GM12873 (cell line): ENCODE measurements at regions not wholly inside any gene's neighbourhood (a gene's known extent, or its start where the extent isn't known, plus 50 kb on each side); places are given as distances from the start of the nearest gene placed in this dataset.

Source experiments
- TF ChIP-seq, protein P1 (sequence below): IDR thresholded peaks from 2 replicates; pipeline ENCODE4 v1.5.1; 2012; ENCODE audit warnings: low read depth, mild to moderate bottlenecking, moderate library complexity, low read length, control low read depth; ENCODE audit not compliant: insufficient read depth; ENCODE audit errors: missing control alignments

DNA sequence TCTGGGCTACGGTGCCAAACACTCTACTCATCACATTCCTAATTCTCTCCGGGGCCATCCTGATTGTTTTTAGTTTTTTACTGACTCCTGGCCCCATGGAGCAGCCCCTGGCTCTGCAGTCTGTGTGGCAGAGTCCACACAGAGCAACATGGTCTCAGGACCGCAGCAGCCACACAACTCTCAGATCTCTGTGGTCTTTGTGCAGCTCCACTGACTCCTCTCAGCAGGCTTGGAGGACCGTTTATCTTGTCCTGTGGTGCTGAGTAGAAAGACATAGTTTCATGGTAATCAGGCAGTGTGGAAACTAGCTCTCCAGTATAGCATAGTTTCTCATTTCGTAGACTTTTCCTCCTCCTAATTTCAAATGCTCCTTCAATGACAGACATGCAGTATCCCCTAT lies 168.4 kb downstream of the EDN1 start:
- TF ChIP-seq, protein P1, sequence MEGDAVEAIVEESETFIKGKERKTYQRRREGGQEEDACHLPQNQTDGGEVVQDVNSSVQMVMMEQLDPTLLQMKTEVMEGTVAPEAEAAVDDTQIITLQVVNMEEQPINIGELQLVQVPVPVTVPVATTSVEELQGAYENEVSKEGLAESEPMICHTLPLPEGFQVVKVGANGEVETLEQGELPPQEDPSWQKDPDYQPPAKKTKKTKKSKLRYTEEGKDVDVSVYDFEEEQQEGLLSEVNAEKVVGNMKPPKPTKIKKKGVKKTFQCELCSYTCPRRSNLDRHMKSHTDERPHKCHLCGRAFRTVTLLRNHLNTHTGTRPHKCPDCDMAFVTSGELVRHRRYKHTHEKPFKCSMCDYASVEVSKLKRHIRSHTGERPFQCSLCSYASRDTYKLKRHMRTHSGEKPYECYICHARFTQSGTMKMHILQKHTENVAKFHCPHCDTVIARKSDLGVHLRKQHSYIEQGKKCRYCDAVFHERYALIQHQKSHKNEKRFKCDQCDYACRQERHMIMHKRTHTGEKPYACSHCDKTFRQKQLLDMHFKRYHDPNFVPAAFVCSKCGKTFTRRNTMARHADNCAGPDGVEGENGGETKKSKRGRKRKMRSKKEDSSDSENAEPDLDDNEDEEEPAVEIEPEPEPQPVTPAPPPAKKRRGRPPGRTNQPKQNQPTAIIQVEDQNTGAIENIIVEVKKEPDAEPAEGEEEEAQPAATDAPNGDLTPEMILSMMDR: no peak

DNA sequence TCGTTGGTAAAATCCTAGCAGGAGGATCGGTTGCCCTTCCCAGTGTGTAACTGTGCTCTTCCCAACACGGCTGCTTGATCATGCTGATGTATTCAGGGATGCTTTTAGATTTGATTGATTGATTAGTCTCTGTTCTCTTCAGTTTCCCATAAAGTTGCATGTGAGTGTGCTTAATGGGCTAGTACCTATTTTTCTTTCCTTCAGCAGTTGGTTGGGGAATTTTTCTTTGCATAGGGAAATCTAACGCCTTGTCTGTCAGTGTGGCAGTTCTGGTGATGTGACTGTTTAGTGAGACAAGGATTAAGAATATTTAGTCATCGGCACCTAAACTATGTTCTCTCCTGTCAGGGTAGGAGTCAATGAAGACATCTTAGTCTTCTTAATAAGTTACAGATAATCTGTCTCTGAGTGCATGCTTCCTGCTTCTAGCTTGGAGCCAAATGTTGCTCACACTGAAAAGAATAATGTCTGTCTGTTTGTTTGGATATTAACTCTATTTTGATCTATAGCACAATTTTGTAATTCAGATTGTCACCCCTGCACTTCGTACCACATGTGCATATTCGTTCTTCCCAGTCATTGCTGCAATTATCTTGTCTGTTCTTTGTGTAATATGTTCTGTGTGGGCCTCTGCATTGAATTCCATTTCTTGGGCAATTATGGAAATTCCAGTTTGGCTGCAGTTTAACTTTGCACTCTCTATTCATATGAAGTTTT lies 169.9 kb downstream of the EDN1 start:
- TF ChIP-seq, protein P1: no peak

DNA sequence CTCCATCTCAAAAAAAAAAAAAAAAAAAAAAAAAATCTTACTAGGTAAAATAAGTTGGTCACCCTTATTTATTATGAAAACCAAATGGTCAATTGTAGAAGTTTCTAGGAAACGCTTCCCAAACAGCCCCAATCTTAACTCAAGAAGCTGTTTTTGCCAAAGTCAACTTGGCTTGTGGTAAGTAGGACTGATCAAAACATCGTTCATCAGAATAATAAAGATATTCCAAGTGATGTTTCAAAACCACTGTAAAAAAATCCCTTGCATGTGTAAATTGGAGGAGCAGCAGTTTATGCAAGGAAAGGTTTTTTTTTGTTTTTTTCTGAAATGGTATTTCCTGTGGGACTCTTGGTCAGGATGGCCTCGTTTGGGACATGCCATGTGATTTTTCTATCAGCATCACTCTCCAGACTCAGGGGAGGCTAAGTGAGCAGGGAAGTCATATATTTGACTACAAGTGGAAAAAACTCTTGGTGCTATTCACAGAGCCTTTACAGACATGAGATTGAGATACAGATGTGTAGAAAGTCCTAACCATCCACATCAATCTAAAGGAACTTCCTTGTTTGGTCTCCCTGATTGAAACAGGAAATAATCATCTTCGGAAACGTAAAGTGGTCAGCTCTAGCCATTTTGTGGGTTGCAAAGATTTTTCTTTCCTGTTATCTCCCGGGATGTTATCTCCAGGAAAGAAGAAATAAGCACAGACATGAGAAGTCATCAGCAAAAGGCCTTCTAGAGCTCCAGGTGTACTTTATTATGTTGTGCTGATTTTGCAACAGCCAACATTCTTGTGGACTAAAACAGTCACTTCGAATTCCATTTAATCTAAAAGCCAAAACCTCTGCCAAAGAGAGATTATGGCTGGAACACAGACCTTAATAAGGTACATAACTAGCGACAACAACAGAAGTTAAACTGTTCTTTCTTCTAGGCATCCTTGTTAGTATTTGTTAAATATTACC lies 177.8 kb downstream of the EDN1 start:
- TF ChIP-seq, protein P1: no peak

DNA sequence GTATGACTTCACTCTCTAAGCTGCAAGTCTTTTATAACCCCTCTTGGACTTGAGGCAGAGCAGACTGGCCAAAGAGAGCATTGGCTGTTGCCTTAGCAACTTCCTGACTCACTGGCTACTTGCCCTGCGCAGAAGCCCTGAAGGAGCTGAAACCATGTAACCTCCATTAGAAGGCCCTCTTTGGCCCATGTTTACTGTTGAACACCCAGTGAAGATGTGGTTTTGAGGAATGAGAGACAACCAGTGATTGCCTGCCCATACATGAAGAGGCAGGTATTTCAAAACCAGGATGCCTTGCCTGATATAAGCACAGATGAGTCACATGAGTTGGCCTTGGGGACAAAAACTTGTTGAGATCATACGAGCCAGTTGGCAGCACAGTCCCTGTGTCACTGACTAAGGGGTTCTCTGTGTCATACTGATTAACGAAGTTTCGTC lies 182.5 kb downstream of the EDN1 start:
- TF ChIP-seq, protein P1: no peak

DNA sequence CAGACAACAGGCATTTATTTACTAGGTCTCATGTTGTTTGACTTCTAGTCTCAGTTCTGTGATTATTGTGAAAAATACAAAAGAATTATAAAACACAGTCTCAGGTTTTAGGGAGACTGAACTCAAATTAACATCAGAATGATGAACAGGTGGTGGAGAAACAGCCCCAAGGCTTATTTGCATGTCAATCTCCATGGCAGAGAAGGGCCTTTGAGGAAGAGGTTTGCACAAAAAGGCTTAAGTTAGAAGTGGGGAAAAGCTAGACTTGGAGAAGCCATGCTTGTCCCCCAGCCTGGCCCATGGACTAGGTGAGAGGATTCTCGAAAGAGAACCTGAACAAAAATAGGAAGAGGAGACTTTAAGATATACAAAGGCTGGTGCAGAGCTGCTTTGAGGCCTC lies 183.3 kb downstream of the EDN1 start:
- TF ChIP-seq, protein P1: no peak

DNA sequence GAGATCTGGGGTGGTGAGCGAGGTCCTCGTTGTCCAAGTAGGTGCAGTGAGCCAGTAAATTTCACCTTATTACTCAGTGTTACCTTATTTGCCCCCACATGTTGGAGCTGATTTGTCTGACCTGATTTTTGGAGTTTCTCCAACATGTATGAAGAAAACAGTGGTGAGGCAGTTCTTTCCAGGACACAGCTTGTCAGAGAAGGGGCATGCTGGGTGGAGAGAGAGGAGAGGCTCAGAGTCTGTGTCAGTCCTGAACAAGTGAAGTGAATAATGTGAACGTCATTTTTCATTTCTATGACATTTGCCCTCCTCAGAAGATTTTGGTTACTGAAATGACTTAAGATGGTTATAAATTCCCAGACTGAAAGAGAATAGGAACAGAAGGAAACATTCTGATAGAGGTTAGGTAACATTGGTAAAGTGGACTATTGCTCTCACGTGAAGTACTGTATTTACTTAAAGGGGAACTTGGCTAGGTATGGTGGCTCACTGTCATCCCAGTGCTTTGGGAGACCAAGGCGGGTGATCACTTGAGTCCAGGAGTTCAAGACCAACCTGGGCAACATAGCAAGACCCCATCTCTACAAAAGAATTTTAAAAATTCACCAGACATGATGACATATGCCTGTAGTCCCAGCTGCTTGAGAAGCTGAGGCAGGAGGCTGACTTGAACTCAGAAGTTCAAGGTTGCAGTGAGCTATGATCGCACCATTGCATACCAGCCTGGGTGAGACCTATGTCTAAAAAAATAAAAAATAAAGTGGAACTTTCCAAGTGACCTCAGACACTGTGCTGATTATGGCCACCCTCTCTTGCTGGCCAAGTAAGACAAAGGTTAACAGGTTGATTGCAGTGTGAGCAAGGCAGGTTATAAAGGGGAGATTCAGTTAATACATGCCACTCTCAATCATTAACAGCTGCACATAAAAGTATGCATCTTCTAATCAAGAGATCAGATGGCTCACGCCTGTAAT lies 184.3 kb downstream of the EDN1 start:
- TF ChIP-seq, protein P1: no peak
